Stomach smooth muscle (tissue), 2 donors: ENCODE measurements at regions not wholly inside any gene's neighbourhood (a gene's known extent, or its start where the extent isn't known, plus 50 kb on each side); places are given as distances from the start of the nearest gene placed in this dataset.
A peak's percentile ranks its signal among the peaks of the same experiment; 100 is the strongest.

Experiments
- H3K27ac ChIP-seq: one replicate; pipeline ENCODE4 v1.7.0; 2013; ENCODE audit warnings: mild to moderate bottlenecking, low read length, inconsistent platforms
- H3K27me3 ChIP-seq, 2 donors: one replicate each; pipeline ENCODE4 v1.7.0; 2013; ENCODE audit warnings: low read length in 2 of 2; ENCODE audit not compliant: insufficient read depth in 2 of 2, control insufficient read depth in 1 of 2
- H3K36me3 ChIP-seq, 2 donors: one replicate each; pipeline ENCODE4 v1.7.0; 2013; ENCODE audit warnings: low read length in 2 of 2; ENCODE audit not compliant: control insufficient read depth in 2 of 2, insufficient read depth in 2 of 2
- H3K4me1 ChIP-seq: one replicate; pipeline ENCODE4 v1.7.0; 2013; ENCODE audit warnings: low read length; ENCODE audit not compliant: control insufficient read depth, insufficient read depth
- H3K4me3 ChIP-seq, 2 donors: one replicate each; pipeline ENCODE4 v1.7.0; 2013; ENCODE audit warnings: low read length in 2 of 2
- H3K9ac ChIP-seq, 2 donors: one replicate each; pipeline ENCODE4 v1.7.0; 2013; ENCODE audit warnings: low read length in 2 of 2, mild to moderate bottlenecking in 1 of 2
- H3K9me3 ChIP-seq, 2 donors: one replicate each; pipeline ENCODE4 v1.7.0; 2013; ENCODE audit warnings: low read length in 2 of 2; ENCODE audit not compliant: control insufficient read depth in 2 of 2
- donor health status: healthy.
- donor health status: Pancreatic carcinoma.

DNA sequence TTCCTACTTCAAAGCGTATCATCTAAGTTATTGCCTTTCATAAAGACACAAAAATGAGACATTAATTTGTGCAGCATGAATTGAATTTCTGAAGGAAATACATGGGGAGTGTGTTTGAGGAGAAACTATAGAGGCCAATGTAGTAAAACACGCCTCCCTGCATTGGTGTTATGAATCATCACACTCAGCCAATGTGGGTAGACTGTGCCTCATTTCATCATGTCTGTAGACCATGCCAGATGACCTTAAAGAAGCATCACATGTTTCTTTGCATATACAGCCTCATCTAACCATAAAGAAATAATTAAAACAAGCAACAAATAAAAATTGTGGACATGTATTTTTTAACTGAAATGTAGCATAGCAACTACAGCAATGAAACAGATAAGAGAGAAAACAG, 486.0 kb upstream of the ADAMTS9 start:
- H3K9me3 ChIP-seq = no peaks in the 10 kb centered on the region
- H3K27me3 ChIP-seq = no peaks in the 10 kb centered on the region
- H3K4me1 ChIP-seq = peaks cover 5% of the 10 kb centered on the region
- H3K27ac ChIP-seq = no peak overlapping the region
- H3K9ac ChIP-seq = no peak overlapping the region
- no peak overlapping the region for H3K4me3 ChIP-seq
- no peaks in the 10 kb centered on the region for H3K36me3 ChIP-seq

DNA sequence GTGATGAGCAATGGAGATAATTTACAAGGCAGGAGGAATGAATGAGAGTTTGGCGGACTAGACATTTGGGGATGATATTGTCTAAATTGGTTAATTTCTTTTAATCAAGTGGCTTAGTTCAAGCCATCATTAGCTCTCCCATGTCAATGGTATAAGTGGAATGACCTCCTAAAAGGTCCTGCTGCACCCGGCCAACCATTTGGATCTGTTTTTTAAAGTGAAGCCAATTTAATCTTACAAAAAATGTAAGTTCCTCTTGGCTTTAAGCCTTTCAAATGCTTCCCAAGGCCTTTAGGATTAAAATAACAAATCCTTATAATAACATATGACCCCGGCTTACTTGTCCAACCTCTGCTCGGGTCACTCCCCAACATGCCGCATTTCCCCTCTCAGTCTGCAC, 484.4 kb upstream of the ADAMTS9 start:
- no peak overlapping the region for H3K4me3 ChIP-seq
- no peak overlapping the region for H3K9ac ChIP-seq
- H3K27me3 ChIP-seq = no peaks in the 10 kb centered on the region
- no peak overlapping the region for H3K27ac ChIP-seq
- H3K4me1 ChIP-seq = peaks cover 7% of the 10 kb centered on the region
- no peaks in the 10 kb centered on the region for H3K9me3 ChIP-seq
- H3K36me3 ChIP-seq = no peaks in the 10 kb centered on the region

DNA sequence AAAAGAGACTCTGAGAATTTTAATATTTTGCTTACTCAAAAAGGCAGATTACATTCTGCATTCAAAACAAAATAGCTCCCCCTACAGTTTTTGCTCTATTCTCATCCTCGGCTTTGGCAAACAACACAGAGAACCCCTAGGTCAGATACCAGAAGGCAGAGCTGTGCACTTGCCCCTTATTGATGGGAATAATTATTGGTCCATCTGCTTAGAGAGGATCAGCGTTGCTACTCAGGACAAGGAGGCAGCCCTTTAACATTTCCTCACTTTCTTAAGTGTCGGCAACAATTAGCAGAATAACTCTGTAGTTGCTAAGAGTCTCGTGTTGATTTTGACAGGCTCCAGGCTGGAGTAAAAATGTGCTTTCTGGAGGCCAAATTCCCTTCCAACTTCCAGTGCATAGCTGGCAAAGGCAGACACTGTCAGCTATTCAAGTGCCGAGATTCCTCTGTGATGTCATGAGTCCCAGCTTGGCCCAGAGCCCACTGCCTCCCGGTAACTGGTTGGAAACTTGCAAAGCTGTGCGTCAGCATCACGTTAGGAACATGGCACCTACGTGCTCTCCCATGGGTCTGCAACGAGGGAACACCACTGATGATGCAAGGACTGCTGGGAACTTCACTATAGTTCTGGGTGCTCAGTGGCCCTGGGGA, 482.7 kb upstream of the ADAMTS9 start:
- Histone ChIP-seq H3K9ac (peak overlapping the region; percentile 14 to 44), H3K36me3 (no peaks in the 10 kb centered on the region), H3K9me3 (no peaks in the 10 kb centered on the region), H3K27ac (peak overlapping the region; percentile 56), H3K4me3 (peak overlapping the region in 1 of 2 donors; percentile 41), H3K27me3 (no peaks in the 10 kb centered on the region), H3K4me1 (peaks cover 7% of the 10 kb centered on the region)

GRCh38 chr3:65169961-65170360, 482.2 kb upstream of the ADAMTS9 start:
- Histone ChIP-seq H3K36me3 (no peaks in the 10 kb centered on the region), H3K9me3 (no peaks in the 10 kb centered on the region), H3K4me3 (no peak overlapping the region), H3K4me1 (peaks cover 7% of the 10 kb centered on the region), H3K9ac (peak overlapping the region in 1 of 2 donors; percentile 44), H3K27me3 (no peaks in the 10 kb centered on the region), H3K27ac (peak overlapping the region; percentile 56)

- no peaks in the 10 kb centered on the region for H3K9me3 ChIP-seq
- H3K4me3 ChIP-seq = no peak overlapping the region
- no peak overlapping the region for H3K27ac ChIP-seq
- H3K9ac ChIP-seq = no peak overlapping the region
- peaks cover 7% of the 10 kb centered on the region for H3K4me1 ChIP-seq
- H3K27me3 ChIP-seq = no peaks in the 10 kb centered on the region
- no peaks in the 10 kb centered on the region for H3K36me3 ChIP-seq
These were observed 480.7 kb upstream of the ADAMTS9 start for GRCh38 chr3:65168547-65168946.

DNA sequence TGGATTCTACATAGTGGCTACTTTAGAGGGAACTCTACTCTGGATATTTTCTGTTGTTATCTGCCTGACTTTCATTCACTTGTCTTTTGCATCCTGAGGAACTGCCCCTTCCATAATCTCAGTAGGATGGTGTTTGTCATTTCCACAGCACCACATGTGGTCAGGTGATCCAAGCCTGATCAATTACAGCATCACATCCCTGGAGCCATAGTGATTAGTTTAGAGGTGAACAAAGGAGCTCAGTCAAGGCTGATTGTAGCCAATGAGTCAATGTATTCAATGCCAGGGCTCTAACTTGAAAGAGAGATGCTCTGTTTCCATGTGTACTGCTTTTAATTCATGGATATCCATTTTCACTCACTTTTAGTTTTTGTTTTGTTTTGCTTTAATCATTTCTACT, 478.7 kb upstream of the ADAMTS9 start:
- H3K9me3 ChIP-seq = no peaks in the 10 kb centered on the region
- H3K36me3 ChIP-seq = no peaks in the 10 kb centered on the region
- no peaks in the 10 kb centered on the region for H3K27me3 ChIP-seq
- H3K4me1 ChIP-seq = peaks cover 7% of the 10 kb centered on the region
- no peak overlapping the region for H3K27ac ChIP-seq
- no peak overlapping the region for H3K9ac ChIP-seq
- no peak overlapping the region for H3K4me3 ChIP-seq

DNA sequence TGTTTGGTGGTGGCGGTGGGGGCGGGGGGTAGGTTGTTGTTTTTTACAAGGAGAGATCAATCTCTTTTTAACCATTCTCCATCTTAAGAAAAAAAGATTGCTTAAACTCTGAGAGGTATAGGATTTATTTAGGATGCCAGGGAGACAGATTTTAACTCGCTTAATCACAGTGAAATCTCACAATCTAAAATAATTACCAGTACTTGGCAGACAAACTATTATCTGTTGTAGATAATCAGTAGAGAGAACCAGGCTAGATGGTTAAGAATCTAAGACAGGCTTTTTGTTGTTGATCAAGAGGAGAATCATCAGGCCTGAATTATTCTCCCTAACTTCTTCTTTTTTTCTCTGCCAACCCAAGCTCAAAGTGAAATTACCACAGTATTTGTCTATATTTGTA, 470.2 kb upstream of the ADAMTS9 start:
- Histone ChIP-seq H3K4me1 (no peaks in the 10 kb centered on the region), H3K9ac (no peak overlapping the region), H3K4me3 (no peak overlapping the region), H3K9me3 (no peaks in the 10 kb centered on the region), H3K36me3 (no peaks in the 10 kb centered on the region), H3K27ac (no peak overlapping the region), H3K27me3 (no peaks in the 10 kb centered on the region)

- Histone ChIP-seq H3K9me3 (no peaks in the 10 kb centered on the region), H3K4me3 (no peak overlapping the region), H3K27ac (no peak overlapping the region), H3K9ac (no peak overlapping the region), H3K27me3 (no peaks in the 10 kb centered on the region), H3K4me1 (no peaks in the 10 kb centered on the region), H3K36me3 (no peaks in the 10 kb centered on the region)
These were observed 466.2 kb upstream of the ADAMTS9 start for GRCh38 chr3:65153850-65154512.

DNA sequence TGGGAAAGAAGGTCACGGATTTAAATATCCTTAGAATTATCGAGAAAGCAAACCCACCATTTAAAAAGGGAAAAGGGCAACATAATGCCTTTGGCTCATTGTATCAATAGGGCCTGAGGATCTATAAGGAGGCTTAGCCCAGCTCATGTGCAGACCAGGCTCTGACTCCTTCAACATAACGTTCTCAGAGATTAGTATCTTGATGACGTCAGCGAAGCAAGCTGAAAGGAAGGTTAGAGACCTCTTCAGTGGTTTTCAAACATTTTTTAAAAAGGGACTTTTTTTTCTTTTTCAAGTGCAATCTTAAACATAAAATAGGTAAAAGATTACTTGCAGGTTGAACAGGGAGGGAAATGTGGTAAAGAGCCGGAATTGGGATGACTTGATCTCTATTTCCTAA, 463.9 kb upstream of the ADAMTS9 start:
- no peaks in the 10 kb centered on the region for H3K4me1 ChIP-seq
- H3K27me3 ChIP-seq = no peaks in the 10 kb centered on the region
- no peak overlapping the region for H3K4me3 ChIP-seq
- no peaks in the 10 kb centered on the region for H3K36me3 ChIP-seq
- H3K9me3 ChIP-seq = no peaks in the 10 kb centered on the region
- H3K9ac ChIP-seq = no peak overlapping the region
- no peak overlapping the region for H3K27ac ChIP-seq

- H3K27ac ChIP-seq = no peak overlapping the region
These were observed 462.1 kb upstream of the ADAMTS9 start for GRCh38 chr3:65149877-65150276.

DNA sequence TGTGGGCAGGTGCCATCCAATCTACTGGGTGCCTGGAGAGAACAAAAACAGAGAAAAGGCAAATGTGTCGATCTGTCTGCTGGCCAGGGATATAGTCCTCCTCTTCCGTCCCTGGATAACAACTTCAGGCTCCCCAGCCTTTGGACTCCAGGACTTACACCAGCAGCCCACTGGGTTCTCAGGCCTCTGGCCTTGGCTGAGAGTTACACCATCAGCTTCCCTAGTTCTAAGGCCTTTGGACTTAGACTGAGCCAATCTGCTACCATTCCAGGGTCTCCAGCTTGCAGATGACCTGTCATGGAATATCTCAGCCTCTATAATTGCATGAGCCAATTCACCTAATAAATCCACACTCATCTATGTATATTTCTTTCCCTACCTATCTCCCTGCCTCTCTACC, 460.9 kb upstream of the ADAMTS9 start:
- no peak overlapping the region for H3K4me3 ChIP-seq
- H3K27me3 ChIP-seq = no peaks in the 10 kb centered on the region
- no peak overlapping the region for H3K9ac ChIP-seq
- H3K9me3 ChIP-seq = no peaks in the 10 kb centered on the region
- no peak overlapping the region for H3K27ac ChIP-seq
- H3K36me3 ChIP-seq = no peaks in the 10 kb centered on the region
- no peaks in the 10 kb centered on the region for H3K4me1 ChIP-seq

More at GRCh38 chr3:65149877-65150276, 462.1 kb upstream of the ADAMTS9 start:
- H3K9ac ChIP-seq = no peak overlapping the region
- no peaks in the 10 kb centered on the region for H3K36me3 ChIP-seq
- H3K4me1 ChIP-seq = no peaks in the 10 kb centered on the region
- H3K4me3 ChIP-seq = no peak overlapping the region
- no peaks in the 10 kb centered on the region for H3K9me3 ChIP-seq
- H3K27me3 ChIP-seq = no peaks in the 10 kb centered on the region
